H9 (cell line): ENCODE measurements at regions not wholly inside any gene's neighbourhood (a gene's known extent, or its start where the extent isn't known, plus 50 kb on each side); places are given as distances from the start of the nearest gene placed in this dataset.

ENCODE experiments used
- DNase-seq: peaks from one replicate; pipeline ENCODE4 v3.0.0-alpha.2; 2017
- H2AFZ ChIP-seq: one replicate; pipeline ENCODE4 v1.6.1; 2013; ENCODE audit warnings: mild to moderate bottlenecking, low read length, control low read depth, moderate library complexity
- H2AK5ac ChIP-seq: 2 replicates; pipeline ENCODE4 v1.6.1; 2013; ENCODE audit warnings: low read length, control low read depth, mixed read lengths; ENCODE audit not compliant: insufficient read length
- H2BK120ac ChIP-seq: one replicate; pipeline ENCODE4 v1.6.1; 2013; ENCODE audit warnings: low read depth, mild to moderate bottlenecking, low read length, control low read depth, inconsistent platforms; ENCODE audit not compliant: poor library complexity, severe bottlenecking
- H2BK12ac ChIP-seq: 2 replicates; pipeline ENCODE4 v1.6.1; 2013; ENCODE audit warnings: low read length, control low read depth, mixed read lengths, low read depth; ENCODE audit not compliant: insufficient read length
- H2BK15ac ChIP-seq: 2 replicates; pipeline ENCODE4 v1.6.1; 2013; ENCODE audit warnings: low read depth, low read length, control low read depth
- H2BK20ac ChIP-seq: one replicate; pipeline ENCODE4 v1.6.1; 2013; ENCODE audit warnings: low read depth, mild to moderate bottlenecking, low read length, control low read depth, inconsistent platforms; ENCODE audit not compliant: poor library complexity, severe bottlenecking
- H2BK5ac ChIP-seq: 2 replicates; pipeline ENCODE4 v1.6.1; 2013; ENCODE audit warnings: low read length, control low read depth, mixed read lengths; ENCODE audit not compliant: insufficient read length
- H3K14ac ChIP-seq: 2 replicates; pipeline ENCODE4 v1.6.1; 2013; ENCODE audit warnings: low read length, control low read depth; ENCODE audit not compliant: insufficient read depth
- H3K18ac ChIP-seq: 2 replicates; pipeline ENCODE4 v1.6.1; 2013; ENCODE audit warnings: low read depth, mild to moderate bottlenecking, mixed read lengths, low read length, control low read depth; ENCODE audit not compliant: insufficient read length
- H3K23ac ChIP-seq: 2 replicates; pipeline ENCODE4 v1.6.1; 2013; ENCODE audit warnings: low read length, control low read depth, mixed read lengths, low read depth; ENCODE audit not compliant: insufficient read length
- H3K23me2 ChIP-seq: 2 replicates; pipeline ENCODE4 v1.6.1; 2013; ENCODE audit warnings: low read depth, mild to moderate bottlenecking, mixed read lengths, low read length, control low read depth; ENCODE audit not compliant: insufficient read length, poor library complexity, severe bottlenecking
- H3K27ac ChIP-seq: 2 replicates; pipeline ENCODE4 v1.5.1; 2013; ENCODE audit warnings: low read length, control low read depth, mixed read lengths, low read depth; ENCODE audit not compliant: insufficient read length
- H3K27me3 ChIP-seq: 2 replicates; pipeline ENCODE4 v1.6.1; 2013; ENCODE audit warnings: low read length, control low read depth, inconsistent platforms; ENCODE audit not compliant: insufficient read depth
- H3K4ac ChIP-seq: 2 replicates; pipeline ENCODE4 v1.6.1; 2013; ENCODE audit warnings: low read depth, mild to moderate bottlenecking, control low read depth, inconsistent platforms, low read length, moderate library complexity
- H3K4me1 ChIP-seq: 2 replicates; pipeline ENCODE4 v1.6.1; 2013; ENCODE audit warnings: low read length, control low read depth, inconsistent platforms; ENCODE audit not compliant: insufficient read depth
- H3K4me2 ChIP-seq: 2 replicates; pipeline ENCODE4 v1.6.1; 2013; ENCODE audit warnings: low read length, control low read depth, mixed read lengths; ENCODE audit not compliant: insufficient read length, insufficient read depth
- H3K56ac ChIP-seq: 2 replicates; pipeline ENCODE4 v1.6.1; 2013; ENCODE audit warnings: low read depth, mild to moderate bottlenecking, mixed read lengths, low read length, control low read depth; ENCODE audit not compliant: insufficient read length
- H3K79me1 ChIP-seq: 2 replicates; pipeline ENCODE4 v1.6.1; 2013; ENCODE audit warnings: low read depth, mild to moderate bottlenecking, moderate library complexity, low read length, control low read depth, inconsistent platforms; ENCODE audit not compliant: insufficient read depth, poor library complexity, severe bottlenecking
- H3K79me2 ChIP-seq: 2 replicates; pipeline ENCODE4 v1.6.1; 2013; ENCODE audit warnings: low read length, control low read depth, inconsistent platforms; ENCODE audit not compliant: insufficient read depth
- H3K9ac ChIP-seq: 2 replicates; pipeline ENCODE4 v1.6.1; 2013; ENCODE audit warnings: low read length, control low read depth, mixed read lengths; ENCODE audit not compliant: insufficient read length; ENCODE audit errors: extremely low read depth
- H3K9me3 ChIP-seq: one replicate; pipeline ENCODE4 v1.6.1; 2013; ENCODE audit warnings: low read depth, low read length, inconsistent platforms; ENCODE audit not compliant: control insufficient read depth
- H3T11ph ChIP-seq: one replicate; pipeline ENCODE4 v1.6.1; 2013; ENCODE audit warnings: mild to moderate bottlenecking, low read length, control low read depth, inconsistent platforms
- H4K20me1 ChIP-seq: one replicate; pipeline ENCODE4 v1.6.1; 2013; ENCODE audit not compliant: control insufficient read depth, insufficient read length, insufficient read depth
- H4K5ac ChIP-seq: 2 replicates; pipeline ENCODE4 v1.6.1; 2013; ENCODE audit warnings: low read depth, mild to moderate bottlenecking, mixed read lengths, low read length, control low read depth; ENCODE audit not compliant: insufficient read length
- H4K8ac ChIP-seq: replicated peaks from 2 replicates; pipeline ENCODE4 v1.6.1; 2013; ENCODE audit warnings: low read length, control low read depth, mixed read lengths, low read depth; ENCODE audit not compliant: insufficient read length
- H4K91ac ChIP-seq: 2 replicates; pipeline ENCODE4 v1.6.1; 2013; ENCODE audit warnings: low read depth, mild to moderate bottlenecking, moderate library complexity, mixed read lengths, low read length, control low read depth; ENCODE audit not compliant: insufficient read length
- H3K27ac Mint-ChIP-seq, 3 experiments: 2 replicates in 2 of 3; 3 replicates in 1 of 3; pipeline ENCODE4 v1.8.0; 2020 to 2021; ENCODE audit warnings: mixed read lengths in 3 of 3, mild to moderate bottlenecking in 1 of 3, moderate library complexity in 1 of 3
- H3K27me3 Mint-ChIP-seq: 2 replicates; pipeline ENCODE4 v1.8.0; 2021; ENCODE audit warnings: low read depth, mild to moderate bottlenecking, moderate library complexity, mixed read lengths
- H3K36me3 Mint-ChIP-seq, 3 experiments: 2 replicates in 2 of 3; 3 replicates in 1 of 3; pipeline ENCODE4 v1.8.0; 2020 to 2021; ENCODE audit warnings: low read depth in 3 of 3, mixed read lengths in 3 of 3; ENCODE audit not compliant: insufficient read depth in 1 of 3
- H3K4me1 Mint-ChIP-seq, 2 experiments: 2 replicates each; pipeline ENCODE4 v1.8.0; 2020; ENCODE audit warnings: mixed read lengths in 2 of 2
- H3K4me3 Mint-ChIP-seq, 2 experiments: 2 replicates in 1 of 2; 3 replicates in 1 of 2; pipeline ENCODE4 v1.8.0; 2020 to 2021; ENCODE audit warnings: mild to moderate bottlenecking in 2 of 2, mixed read lengths in 2 of 2, moderate library complexity in 1 of 2
- H3K9me3 Mint-ChIP-seq, 2 experiments: 2 replicates in 1 of 2; 3 replicates in 1 of 2; pipeline ENCODE4 v1.8.0; 2020; ENCODE audit warnings: mild to moderate bottlenecking in 2 of 2, mixed read lengths in 2 of 2, moderate library complexity in 1 of 2
- WGBS: extraction: QIAGEN DNeasy Blood & Tissue Kit; methylation state at CpG from one replicate; pipeline ENCODE4 v1.1.7; 2013; ENCODE audit warnings: missing lambda C conversion rate, low lambda C conversion rate, mixed read lengths; ENCODE audit not compliant: insufficient read length; ENCODE audit errors: extremely low coverage; 5-methylcytosine and 5-hydroxymethylcytosine counted together
- TF ChIP-seq, protein P1 (sequence below): fragments of 200-600 bp; sonication (generic); conservative IDR thresholded peaks from 3 replicates; pipeline ENCODE4 v1.8.0; 2021; ENCODE audit warnings: antibody characterized with exemption, mild to moderate bottlenecking

DNA sequence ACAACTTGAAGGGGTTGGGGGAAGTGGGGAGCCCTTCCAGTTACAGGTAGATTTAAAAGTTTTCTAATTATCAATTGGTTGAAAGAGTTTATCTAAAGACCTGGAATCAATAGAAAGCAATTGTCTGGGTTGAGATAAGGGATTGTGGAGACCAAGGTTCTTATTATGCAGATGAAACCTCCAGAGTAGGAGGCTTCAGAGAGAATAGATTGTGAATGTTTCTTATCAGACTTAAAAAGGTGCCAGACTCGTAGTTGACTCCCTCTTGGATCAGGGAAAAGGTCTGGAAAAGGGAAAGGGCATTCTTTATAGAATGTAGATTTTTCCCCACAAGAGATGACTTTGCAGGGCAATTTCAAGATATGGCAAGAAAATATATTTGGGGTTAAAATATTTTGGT lies 100.8 kb downstream of the GADD45G start:
- DNase-seq: no peak
- Histone ChIP-seq H4K20me1 (no peaks in the 10 kb centered on the region), H3K79me1 (no peaks in the 10 kb centered on the region), H2AFZ (no peak overlapping the region), H3K56ac (no peak overlapping the region), H4K5ac (no peak overlapping the region), H3K27me3 (no peaks in the 10 kb centered on the region), H3K18ac (no peak overlapping the region), H3K4me1 (no peaks in the 10 kb centered on the region), H3K23me2 (no peaks in the 10 kb centered on the region), H3K79me2 (no peaks in the 10 kb centered on the region), H4K91ac (no peak overlapping the region), H2BK20ac (no peak overlapping the region), H3K23ac (no peak overlapping the region), H3K9me3 (no peaks in the 10 kb centered on the region), H2AK5ac (no peak overlapping the region), H3K9ac (no peak overlapping the region), H2BK5ac (no peak overlapping the region), H2BK120ac (no peak overlapping the region), H3K27ac (no peak overlapping the region), H3K14ac (no peak overlapping the region), H3K4ac (no peak overlapping the region), H3K4me2 (no peak overlapping the region), H2BK12ac (no peak overlapping the region), H2BK15ac (no peak overlapping the region), H4K8ac (no peak overlapping the region), H3T11ph (no peak overlapping the region)
- Mint-ChIP-seq H3K4me3 (no peak overlapping the region), H3K36me3 (peaks cover 0 to 5% (median 0%) of the 10 kb centered on the region in 3 experiments; a peak in 1 of 7 replicates), H3K27ac (peak overlapping the region in 1 of 3 experiments; percentile 4; a peak in 1 of 7 replicates), H3K9me3 (no peaks in the 10 kb centered on the region), H3K27me3 (peaks cover 6% of the 10 kb centered on the region), H3K4me1 (peaks cover 35 to 37% of the 10 kb centered on the region in 2 experiments)
- WGBS: no CpG with 5 or more reads among the region's 1 CpG
- TF ChIP-seq, protein P1, sequence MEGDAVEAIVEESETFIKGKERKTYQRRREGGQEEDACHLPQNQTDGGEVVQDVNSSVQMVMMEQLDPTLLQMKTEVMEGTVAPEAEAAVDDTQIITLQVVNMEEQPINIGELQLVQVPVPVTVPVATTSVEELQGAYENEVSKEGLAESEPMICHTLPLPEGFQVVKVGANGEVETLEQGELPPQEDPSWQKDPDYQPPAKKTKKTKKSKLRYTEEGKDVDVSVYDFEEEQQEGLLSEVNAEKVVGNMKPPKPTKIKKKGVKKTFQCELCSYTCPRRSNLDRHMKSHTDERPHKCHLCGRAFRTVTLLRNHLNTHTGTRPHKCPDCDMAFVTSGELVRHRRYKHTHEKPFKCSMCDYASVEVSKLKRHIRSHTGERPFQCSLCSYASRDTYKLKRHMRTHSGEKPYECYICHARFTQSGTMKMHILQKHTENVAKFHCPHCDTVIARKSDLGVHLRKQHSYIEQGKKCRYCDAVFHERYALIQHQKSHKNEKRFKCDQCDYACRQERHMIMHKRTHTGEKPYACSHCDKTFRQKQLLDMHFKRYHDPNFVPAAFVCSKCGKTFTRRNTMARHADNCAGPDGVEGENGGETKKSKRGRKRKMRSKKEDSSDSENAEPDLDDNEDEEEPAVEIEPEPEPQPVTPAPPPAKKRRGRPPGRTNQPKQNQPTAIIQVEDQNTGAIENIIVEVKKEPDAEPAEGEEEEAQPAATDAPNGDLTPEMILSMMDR: no peak
